ENCODE measurements at regions not wholly inside any gene's neighbourhood (a gene's known extent, or its start where the extent isn't known, plus 50 kb on each side); places are given as distances from the start of the nearest gene placed in this dataset.
"Not testable (repeated sequence)": the region's sequence is repeated elsewhere in the genome, so short reads cannot be mapped to it uniquely, and the experiment has no call there.

DNA sequence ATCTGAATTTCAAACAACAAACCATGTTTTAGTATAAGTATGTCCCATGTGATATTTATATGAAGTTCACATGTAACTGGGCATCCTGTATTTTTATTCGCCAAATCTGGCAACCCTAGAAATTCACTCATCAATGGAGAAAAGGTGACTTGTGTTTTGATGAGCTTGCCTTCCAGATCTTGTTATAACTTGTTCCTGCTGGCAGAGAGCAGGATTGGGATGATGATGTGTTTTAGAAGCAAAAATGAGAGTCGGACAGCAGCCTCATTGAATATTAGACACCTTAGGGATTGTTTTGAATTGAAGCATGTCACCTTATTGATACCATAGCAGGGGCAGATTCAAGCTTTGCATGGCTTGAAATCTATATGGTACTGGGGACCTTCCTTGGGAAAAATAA, 85.4 kb upstream of the MED13 start:
- Histone ChIP-seq H3K27ac (no peak overlapping the region), H3K4me3 (replicated peaks in 1 of 3) (no peak overlapping the region), H3K36me3 (no peaks in the 10 kb centered on the region), H3K27me3 (no peaks in the 10 kb centered on the region), H3K4me1 (no peaks in the 10 kb centered on the region), H3K9me3 (no peaks in the 10 kb centered on the region)
- DNase-seq, result no peak
- intact Hi-C loops (cut with DNase I), result no loop called here
- TF ChIP-seq, protein P1, sequence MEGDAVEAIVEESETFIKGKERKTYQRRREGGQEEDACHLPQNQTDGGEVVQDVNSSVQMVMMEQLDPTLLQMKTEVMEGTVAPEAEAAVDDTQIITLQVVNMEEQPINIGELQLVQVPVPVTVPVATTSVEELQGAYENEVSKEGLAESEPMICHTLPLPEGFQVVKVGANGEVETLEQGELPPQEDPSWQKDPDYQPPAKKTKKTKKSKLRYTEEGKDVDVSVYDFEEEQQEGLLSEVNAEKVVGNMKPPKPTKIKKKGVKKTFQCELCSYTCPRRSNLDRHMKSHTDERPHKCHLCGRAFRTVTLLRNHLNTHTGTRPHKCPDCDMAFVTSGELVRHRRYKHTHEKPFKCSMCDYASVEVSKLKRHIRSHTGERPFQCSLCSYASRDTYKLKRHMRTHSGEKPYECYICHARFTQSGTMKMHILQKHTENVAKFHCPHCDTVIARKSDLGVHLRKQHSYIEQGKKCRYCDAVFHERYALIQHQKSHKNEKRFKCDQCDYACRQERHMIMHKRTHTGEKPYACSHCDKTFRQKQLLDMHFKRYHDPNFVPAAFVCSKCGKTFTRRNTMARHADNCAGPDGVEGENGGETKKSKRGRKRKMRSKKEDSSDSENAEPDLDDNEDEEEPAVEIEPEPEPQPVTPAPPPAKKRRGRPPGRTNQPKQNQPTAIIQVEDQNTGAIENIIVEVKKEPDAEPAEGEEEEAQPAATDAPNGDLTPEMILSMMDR (IDR thresholded peaks at IDR 0.05), result no peak
- no peak for TF ChIP-seq POLR2A (IDR thresholded peaks at IDR 0.05)
- WGBS, 2 donors, result 91 to 95% methylated on average over 2 of the region's 2 CpGs

DNA sequence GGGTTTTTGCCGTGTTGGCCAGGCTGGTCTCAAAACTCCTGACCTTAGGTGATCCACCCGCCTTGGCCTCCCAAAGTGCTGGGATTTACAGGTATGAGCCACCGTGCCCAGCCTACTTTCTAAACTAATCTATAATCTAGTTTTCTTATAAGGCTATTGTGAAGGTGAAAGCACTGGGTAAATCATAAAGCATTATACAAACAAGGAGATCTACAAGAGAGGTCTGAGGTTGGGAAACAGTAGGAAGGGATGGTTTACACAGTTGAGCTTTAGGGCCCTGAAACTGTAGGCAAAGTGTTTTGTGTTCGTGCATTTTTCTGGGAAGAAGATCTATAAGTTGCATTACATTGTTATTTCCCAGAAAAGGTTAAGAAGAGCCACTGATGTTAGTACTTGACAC, 84.9 kb upstream of the MED13 start:
- Histone ChIP-seq H3K4me1 (no peaks in the 10 kb centered on the region), H3K36me3 (no peaks in the 10 kb centered on the region), H3K27ac (no peak overlapping the region), H3K4me3 (replicated peaks in 1 of 3) (no peak overlapping the region), H3K27me3 (no peaks in the 10 kb centered on the region), H3K9me3 (no peaks in the 10 kb centered on the region)
- WGBS, 2 donors, result 82 to 92% methylated on average over 4 of the region's 4 CpGs
- no peak for TF ChIP-seq POLR2A (IDR thresholded peaks at IDR 0.05)
- TF ChIP-seq, protein P1 (IDR thresholded peaks at IDR 0.05), result no peak
- intact Hi-C loops (cut with DNase I), result no loop called here
- DNase-seq, result no peak

DNA sequence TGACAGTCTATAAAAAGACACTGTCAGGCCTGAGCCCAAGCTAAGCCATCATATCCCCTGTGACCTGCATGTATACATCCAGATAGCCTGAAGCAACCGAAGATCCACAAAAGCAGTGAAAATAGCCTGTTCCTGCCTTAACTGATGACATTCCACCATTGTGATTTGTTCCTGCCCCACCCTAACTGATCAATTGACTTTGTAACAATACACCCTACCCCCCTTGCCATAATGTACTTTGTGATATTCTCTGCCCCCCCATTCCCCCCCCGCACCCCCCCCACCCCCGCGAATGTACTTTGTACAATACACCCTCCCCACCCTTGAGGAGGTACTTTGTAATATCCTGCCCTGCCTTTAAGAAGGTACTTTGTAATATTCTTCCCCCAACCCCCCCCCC, 82.2 kb upstream of the MED13 start:
- DNase-seq, result no peak
- H3K27me3 ChIP-seq, result no peaks in the 10 kb centered on the region
- no peaks in the 10 kb centered on the region for H3K36me3 ChIP-seq
- H3K9me3 ChIP-seq, result no peaks in the 10 kb centered on the region
- no peak for TF ChIP-seq POLR2A (IDR thresholded peaks at IDR 0.05)
- TF ChIP-seq, protein P1 (IDR thresholded peaks at IDR 0.05), result no peak
- WGBS, 2 donors, result 67 to 73% methylated on average over 4 of the region's 4 CpGs
- no peak overlapping the region for H3K4me3 ChIP-seq (replicated peaks in 1 of 3)
- no peak overlapping the region for H3K27ac ChIP-seq
- no peaks in the 10 kb centered on the region for H3K4me1 ChIP-seq
- intact Hi-C loops (cut with DNase I), result no loop called here

- Histone ChIP-seq H3K36me3 (no peaks in the 10 kb centered on the region), H3K27me3 (peaks cover 5% of the 10 kb centered on the region), H3K4me3 (replicated peaks in 1 of 3) (no peak overlapping the region), H3K27ac (no peak overlapping the region), H3K4me1 (peaks cover 0 to 4% of the 10 kb centered on the region in 2 donors), H3K9me3 (no peaks in the 10 kb centered on the region)
- peak; percentile 46 to 72 for DNase-seq
- TF ChIP-seq, protein P1 (IDR thresholded peaks at IDR 0.05), result no peak
- TF ChIP-seq POLR2A (IDR thresholded peaks at IDR 0.05), result no peak
- intact Hi-C loops (cut with DNase I), result no loop called here
- WGBS, 2 donors, result 60 to 67% methylated on average over 13 to 14 of the region's 14 CpGs
Measured at GRCh38 chr17:62140836-62141235, 75.8 kb upstream of the MED13 start.

- intact Hi-C loops (cut with DNase I), result no loop called here
- H3K27ac ChIP-seq, result no peak overlapping the region
- H3K9me3 ChIP-seq, result no peaks in the 10 kb centered on the region
- no peak for DNase-seq
- H3K4me1 ChIP-seq, result peaks cover 0 to 4% of the 10 kb centered on the region in 2 donors
- 92 to 96% methylated on average over 22 of the region's 22 CpGs for whole genome bisulfite sequencing, 2 donors
- H3K27me3 ChIP-seq, result peaks cover 5% of the 10 kb centered on the region
- no peaks in the 10 kb centered on the region for H3K36me3 ChIP-seq
- TF ChIP-seq POLR2A (IDR thresholded peaks at IDR 0.05), result no peak
- TF ChIP-seq, protein P1 (IDR thresholded peaks at IDR 0.05), result no peak
- no peak overlapping the region for H3K4me3 ChIP-seq (replicated peaks in 1 of 3)
Measured at GRCh38 chr17:62140376-62140775, 75.3 kb upstream of the MED13 start.

DNA sequence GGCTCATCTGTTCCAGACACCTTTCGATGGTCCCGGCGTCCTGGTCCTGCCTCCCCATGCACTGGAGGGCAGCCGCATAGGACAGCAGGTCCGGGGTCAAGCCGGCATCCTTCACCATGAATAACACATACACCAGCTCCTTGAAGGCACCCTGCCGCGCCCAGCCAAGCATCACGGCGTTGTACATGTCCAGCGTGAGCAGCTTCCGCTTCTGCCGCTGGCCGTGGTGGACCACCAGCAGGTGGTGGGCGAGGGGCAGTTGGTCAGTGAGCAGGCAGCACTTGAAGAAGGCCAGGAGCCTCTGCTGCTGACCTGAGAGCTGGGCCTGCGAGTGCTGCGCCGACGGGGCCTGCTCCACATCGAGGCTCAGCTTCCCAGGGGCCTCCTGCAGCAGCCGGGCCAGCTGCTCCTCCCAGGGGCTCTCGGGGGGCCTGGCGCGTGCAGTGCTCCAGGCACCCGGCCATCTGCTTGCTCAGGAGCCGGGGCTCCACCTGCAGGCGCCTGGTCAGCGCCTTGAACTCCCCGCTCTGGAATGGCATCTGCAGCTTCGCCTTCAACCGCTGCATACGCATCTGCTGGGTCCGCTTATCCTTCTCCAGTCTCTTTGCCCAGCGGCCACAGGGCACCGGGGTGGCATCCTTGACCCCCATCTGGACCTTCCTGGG, 74.7 kb upstream of the MED13 start:
- intact Hi-C loops (cut with DNase I); H3K27ac ChIP-seq; H3K27me3 ChIP-seq; H3K36me3 ChIP-seq; H3K4me3 ChIP-seq (replicated peaks in 1 of 3); H3K4me1 ChIP-seq; DNase-seq; H3K9me3 ChIP-seq: not testable (repeated sequence)
- 89 to 90% methylated on average over 19 to 22 of the region's 35 CpGs for WGBS, 2 donors
